GM19397 (cell line): ENCODE measurements at regions not wholly inside any gene's neighbourhood (a gene's known extent, or its start where the extent isn't known, plus 50 kb on each side); places are given as distances from the start of the nearest gene placed in this dataset.
"Not testable (repeated sequence)": the region's sequence is repeated elsewhere in the genome, so short reads cannot be mapped to it uniquely, and the experiment has no call there.

ENCODE experiments used
- ATAC-seq: cut with Tn5 transposase; IDR thresholded peaks from one replicate; pipeline ENCODE4 v1.9.1; 2021; ENCODE audit warnings: mild to moderate bottlenecking, moderate library complexity; ENCODE audit not compliant: unreplicated experiment

GRCh38 chr1:224529844-224530243, 86.3 kb upstream of the CNIH3 start:
- no peak for ATAC-seq

DNA sequence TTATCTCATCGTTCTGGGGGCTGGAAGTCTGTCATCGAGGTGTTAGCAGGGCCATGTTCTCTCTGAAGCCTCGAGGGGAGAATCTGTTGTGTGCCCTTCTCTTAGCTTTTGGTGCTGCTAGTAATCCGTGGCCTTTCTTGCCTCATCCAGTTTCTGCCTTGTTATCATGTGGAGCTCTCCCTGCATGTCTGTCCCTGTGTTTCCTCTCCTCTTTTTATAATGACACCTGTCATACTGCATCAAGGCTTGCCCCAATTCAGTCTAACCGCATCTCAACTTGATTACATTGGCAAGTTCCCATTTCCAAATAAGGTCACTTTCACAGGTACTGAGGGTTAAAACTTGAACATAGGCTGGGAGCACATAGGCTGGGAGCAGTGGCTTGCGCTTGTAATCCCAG, 82.6 kb upstream of the CNIH3 start:
- ATAC-seq: no peak

GRCh38 chr1:224534731-224535130, 81.4 kb upstream of the CNIH3 start:
- no peak for ATAC-seq

- ATAC-seq: no peak
Measured at GRCh38 chr1:224535641-224536040, 80.5 kb upstream of the CNIH3 start.

- no peak for ATAC-seq
Measured at GRCh38 chr1:224539971-224540370, 76.1 kb upstream of the CNIH3 start.

DNA sequence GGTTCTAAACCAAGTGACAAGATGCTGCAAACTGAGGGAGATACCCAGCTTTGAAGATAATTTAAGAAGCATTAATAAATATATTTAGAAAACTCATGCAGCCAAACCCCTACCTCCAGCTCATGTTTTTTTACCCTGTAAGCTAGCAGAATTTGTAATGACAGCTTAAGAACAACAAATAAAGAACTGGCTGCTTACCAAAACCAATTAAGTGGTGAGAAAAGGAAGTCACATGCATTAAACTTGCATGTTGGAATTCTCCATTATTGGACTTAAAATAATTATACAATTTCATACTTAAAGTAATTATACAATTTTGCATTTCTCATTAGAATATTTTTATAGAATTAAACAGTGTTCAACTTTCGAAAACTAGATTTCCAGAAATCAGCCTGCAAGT, 75.6 kb upstream of the CNIH3 start:
- no peak for ATAC-seq

GRCh38 chr1:224541072-224541790, 74.9 kb upstream of the CNIH3 start:
- no peak for ATAC-seq

- ATAC-seq: no peak
Measured at GRCh38 chr1:224541901-224542630, 74.1 kb upstream of the CNIH3 start.

GRCh38 chr1:224542783-224543440, 73.2 kb upstream of the CNIH3 start:
- no peak for ATAC-seq

GRCh38 chr1:224543453-224543852, 72.7 kb upstream of the CNIH3 start:
- no peak for ATAC-seq

- ATAC-seq: no peak
Measured at GRCh38 chr1:224544346-224545110, 71.6 kb upstream of the CNIH3 start.

GRCh38 chr1:224545571-224545970, 70.5 kb upstream of the CNIH3 start:
- no peak for ATAC-seq

- no peak for ATAC-seq
Measured at GRCh38 chr1:224548676-224549075, 67.4 kb upstream of the CNIH3 start.

- not testable (repeated sequence) for ATAC-seq
Measured at GRCh38 chr1:224551189-224551588, 64.9 kb upstream of the CNIH3 start.

DNA sequence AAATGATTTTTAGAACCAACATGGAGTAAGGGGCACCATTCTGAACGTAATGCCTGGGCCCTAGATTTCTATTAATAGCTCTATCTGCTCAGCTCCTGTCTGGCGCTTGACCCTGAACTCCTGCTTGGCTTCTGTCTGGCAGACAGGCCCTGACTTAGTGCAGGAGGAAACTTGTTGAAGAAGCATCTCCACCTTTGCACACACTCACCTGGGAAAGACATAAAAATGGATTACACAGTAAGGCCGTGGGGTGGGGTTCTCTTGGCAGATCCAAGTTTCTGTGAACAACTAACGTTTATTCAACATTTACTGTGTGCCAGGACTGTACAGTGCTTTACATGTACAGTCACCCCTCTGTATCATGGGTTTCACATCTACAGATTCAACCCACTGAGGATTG, 62.1 kb upstream of the CNIH3 start:
- no peak for ATAC-seq

- ATAC-seq: no peak
Measured at GRCh38 chr1:224554620-224555259, 61.4 kb upstream of the CNIH3 start.

- ATAC-seq: no peak
Measured at GRCh38 chr1:224558904-224559303, 57.2 kb upstream of the CNIH3 start.

- no peak for ATAC-seq
Measured at GRCh38 chr1:224559981-224560728, 56.0 kb upstream of the CNIH3 start.

- ATAC-seq: not testable (repeated sequence)
Measured at GRCh38 chr1:224562881-224563280, 53.2 kb upstream of the CNIH3 start.

DNA sequence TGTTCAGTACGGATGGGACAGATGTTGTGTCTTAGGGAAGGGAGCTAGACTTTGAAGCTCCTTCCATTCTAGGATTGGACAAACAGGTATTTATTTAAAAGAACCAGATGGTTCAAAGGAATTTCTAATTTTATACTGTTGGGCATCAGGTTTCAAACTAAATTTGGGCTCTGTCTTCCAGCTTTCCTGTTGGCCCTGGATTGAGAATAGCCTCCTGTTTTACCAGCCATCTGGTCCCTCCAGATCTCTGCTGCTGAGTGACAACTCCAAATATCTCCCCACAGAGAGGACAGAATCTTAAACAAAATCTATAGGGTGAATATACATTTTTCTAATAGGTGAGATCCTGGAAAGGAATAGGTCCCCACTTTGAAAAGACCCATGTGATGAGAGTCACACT, 52.5 kb upstream of the CNIH3 start:
- no peak for ATAC-seq
